Activated B cell treated with CpG ODN at 0.5 μM for 24 hours (primary cell): ENCODE measurements at regions not wholly inside any gene's neighbourhood (a gene's known extent, or its start where the extent isn't known, plus 50 kb on each side); places are given as distances from the start of the nearest gene placed in this dataset.

Experiments used
- ATAC-seq: fragments of 200-7000 bp; cut with Tn5 transposase; one replicate; pipeline ENCODE4 v1.10.0; 2021; ENCODE audit warnings: low read depth, mild to moderate bottlenecking, moderate library complexity
- CTCF ChIA-PET: fragments of 350-600 bp; sonication (Branson Sonifier 250); formaldehyde crosslinking; loops from one replicate; lab custom pipeline; 2021; ENCODE audit warnings: antibody characterized with exemption; lab: Charles Lee
- POLR2A ChIA-PET: fragments of 350-600 bp; sonication (Branson Sonifier 250); formaldehyde crosslinking; loops from one replicate; lab custom pipeline; 2021; ENCODE audit warnings: antibody characterized with exemption; lab: Charles Lee
- DNase-seq: peaks from one replicate; pipeline ENCODE4 v3.0.0; 2022
- H3K27ac Mint-ChIP-seq: one replicate; pipeline ENCODE4 v1.8.0; 2020; ENCODE audit warnings: mixed read lengths
- H3K27me3 Mint-ChIP-seq: one replicate; pipeline ENCODE4 v1.8.0; 2021; ENCODE audit warnings: mixed read lengths
- H3K36me3 Mint-ChIP-seq: one replicate; pipeline ENCODE4 v1.8.0; 2021; ENCODE audit warnings: low read depth, mixed read lengths
- H3K4me1 Mint-ChIP-seq: one replicate; pipeline ENCODE4 v1.8.0; 2021; ENCODE audit warnings: mixed read lengths
- H3K4me3 Mint-ChIP-seq: one replicate; pipeline ENCODE4 v1.8.0; 2020; ENCODE audit warnings: mild to moderate bottlenecking, mixed read lengths
- H3K9me3 Mint-ChIP-seq: one replicate; pipeline ENCODE4 v1.8.0; 2020; ENCODE audit warnings: mixed read lengths
- CTCF ChIP-seq: fragments of 200-600 bp; IDR thresholded peaks from one replicate; pipeline ENCODE4 v1.8.0; 2022; ENCODE audit warnings: antibody characterized with exemption, mild to moderate bottlenecking
- intact Hi-C: fragments of 100-400 bp; cut with micrococcal nuclease; formaldehyde crosslinking; loops from one replicate; pipeline ENCODE4 v1.15.1; 2024

GRCh38 chr5:30832519-30832918 lies 361.0 kb upstream of the CDH6 start:
- ChIA-PET POLR2A (no interaction called here), CTCF (no interaction called here)
- H3K4me1 Mint-ChIP-seq, result no peaks in the 10 kb centered on the region
- intact Hi-C loops, result no loop called here
- H3K9me3 Mint-ChIP-seq, result peaks cover 5% of the 10 kb centered on the region
- no peak overlapping the region for H3K27ac Mint-ChIP-seq
- DNase-seq (no peak), ATAC-seq (no peak)
- no peaks in the 10 kb centered on the region for H3K27me3 Mint-ChIP-seq
- H3K4me3 Mint-ChIP-seq, result no peak overlapping the region
- no peaks in the 10 kb centered on the region for H3K36me3 Mint-ChIP-seq
- TF ChIP-seq CTCF, result no peak

DNA sequence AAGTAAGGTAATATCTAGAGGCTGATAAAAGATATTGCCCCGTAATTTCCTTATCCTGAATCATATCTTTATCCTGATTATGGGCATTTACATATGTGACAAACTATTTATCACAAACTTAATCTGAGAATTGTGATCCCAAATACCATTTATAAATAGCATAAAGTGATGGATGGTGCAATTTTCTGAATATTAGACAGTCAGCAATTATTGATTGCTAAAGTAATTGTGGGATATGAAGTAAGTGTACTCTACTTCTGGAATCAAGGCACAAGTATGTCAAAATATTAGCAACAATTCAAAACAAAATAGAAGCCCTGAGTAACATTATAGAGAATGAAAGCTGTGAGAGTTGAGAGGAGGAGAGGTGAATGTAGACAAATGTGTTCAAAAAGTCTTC lies 361.9 kb upstream of the CDH6 start:
- peaks cover 3% of the 10 kb centered on the region for H3K9me3 Mint-ChIP-seq
- H3K4me1 Mint-ChIP-seq, result no peaks in the 10 kb centered on the region
- no peaks in the 10 kb centered on the region for H3K27me3 Mint-ChIP-seq
- no peak overlapping the region for H3K27ac Mint-ChIP-seq
- intact Hi-C loops, result no loop called here
- ATAC-seq, result no peak
- no peak for DNase-seq
- H3K36me3 Mint-ChIP-seq, result no peaks in the 10 kb centered on the region
- CTCF ChIA-PET, result no interaction called here
- no peak for TF ChIP-seq CTCF
- H3K4me3 Mint-ChIP-seq, result no peak overlapping the region
- POLR2A ChIA-PET, result no interaction called here

DNA sequence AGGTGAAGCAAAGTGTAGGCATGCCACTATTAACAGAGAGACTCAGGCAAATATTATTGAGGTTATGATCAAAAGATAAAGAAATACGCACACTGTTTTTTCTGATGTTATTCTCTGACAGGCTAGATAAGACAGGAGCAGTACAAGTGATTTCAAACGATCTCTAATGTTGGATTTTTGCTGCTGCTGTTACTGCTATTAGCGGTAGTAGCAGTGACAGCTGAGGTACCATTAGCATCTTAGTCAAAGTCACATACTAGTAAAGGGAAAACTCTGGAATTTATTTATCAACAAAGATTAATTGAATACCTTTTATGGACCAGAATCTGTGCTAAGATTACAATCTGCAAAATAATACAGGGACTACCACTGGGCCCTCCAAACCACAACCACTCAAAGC lies 362.4 kb upstream of the CDH6 start:
- no peaks in the 10 kb centered on the region for H3K4me1 Mint-ChIP-seq
- TF ChIP-seq CTCF, result no peak
- no peak overlapping the region for H3K27ac Mint-ChIP-seq
- no peaks in the 10 kb centered on the region for H3K9me3 Mint-ChIP-seq
- H3K27me3 Mint-ChIP-seq, result no peaks in the 10 kb centered on the region
- H3K36me3 Mint-ChIP-seq, result no peaks in the 10 kb centered on the region
- ATAC-seq (no peak), DNase-seq (no peak)
- ChIA-PET CTCF (no interaction called here), POLR2A (no interaction called here)
- intact Hi-C loops, result no loop called here
- no peak overlapping the region for H3K4me3 Mint-ChIP-seq

GRCh38 chr5:30811298-30811697 lies 382.2 kb upstream of the CDH6 start:
- ChIA-PET POLR2A (no interaction called here), CTCF (no interaction called here)
- Mint-ChIP-seq H3K27me3 (no peaks in the 10 kb centered on the region), H3K36me3 (no peaks in the 10 kb centered on the region), H3K27ac (no peak overlapping the region), H3K4me3 (no peak overlapping the region), H3K4me1 (no peaks in the 10 kb centered on the region), H3K9me3 (peaks cover 17% of the 10 kb centered on the region)
- no peak for TF ChIP-seq CTCF
- intact Hi-C loops, result no loop called here
- DNase-seq (no peak), ATAC-seq (no peak)

DNA sequence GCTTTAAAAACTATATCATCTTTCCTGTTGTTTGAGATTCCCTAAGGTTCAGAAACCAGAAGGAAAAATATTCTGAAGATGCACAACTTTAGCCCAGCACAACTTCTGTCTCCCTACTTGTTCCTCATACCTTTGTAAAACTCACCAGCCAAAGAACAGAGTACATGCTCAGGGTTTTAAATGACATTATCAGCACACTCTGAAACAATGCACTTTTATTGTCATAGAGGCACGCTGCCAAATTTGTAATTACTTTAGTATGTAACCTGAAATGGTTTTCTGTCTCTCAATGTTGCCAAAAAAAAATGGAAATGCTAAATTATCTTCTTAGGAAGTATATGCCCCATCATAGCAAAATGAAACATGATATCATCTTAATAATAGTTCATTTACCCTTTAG lies 383.6 kb upstream of the CDH6 start:
- no peaks in the 10 kb centered on the region for H3K27me3 Mint-ChIP-seq
- ChIA-PET POLR2A (no interaction called here), CTCF (no interaction called here)
- TF ChIP-seq CTCF, result no peak
- no peak overlapping the region for H3K27ac Mint-ChIP-seq
- H3K4me3 Mint-ChIP-seq, result no peak overlapping the region
- ATAC-seq, result no peak
- H3K36me3 Mint-ChIP-seq, result no peaks in the 10 kb centered on the region
- peaks cover 20% of the 10 kb centered on the region for H3K9me3 Mint-ChIP-seq
- no peak for DNase-seq
- H3K4me1 Mint-ChIP-seq, result no peaks in the 10 kb centered on the region
- intact Hi-C loops, result no loop called here
